Lower leg skin (tissue), 3 donors: ENCODE measurements at regions not wholly inside any gene's neighbourhood (a gene's known extent, or its start where the extent isn't known, plus 50 kb on each side); places are given as distances from the start of the nearest gene placed in this dataset.

ENCODE experiments used
- POLR2A ChIP-seq, 2 donors: fragments of 450-650 bp; IDR thresholded peaks; one replicate each; pipeline ENCODE4 v1.6.1; 2016 to 2017; ENCODE audit warnings: antibody characterized with exemption in 2 of 2, mild to moderate bottlenecking in 1 of 2, moderate library complexity in 1 of 2
- TF ChIP-seq, protein P1 (sequence below), 3 donors: fragments of 450-650 bp; IDR thresholded peaks; one replicate each; pipeline ENCODE4 v1.5.1; 2016; ENCODE audit warnings: antibody characterized with exemption in 3 of 3, mild to moderate bottlenecking in 3 of 3, moderate library complexity in 2 of 3

DNA sequence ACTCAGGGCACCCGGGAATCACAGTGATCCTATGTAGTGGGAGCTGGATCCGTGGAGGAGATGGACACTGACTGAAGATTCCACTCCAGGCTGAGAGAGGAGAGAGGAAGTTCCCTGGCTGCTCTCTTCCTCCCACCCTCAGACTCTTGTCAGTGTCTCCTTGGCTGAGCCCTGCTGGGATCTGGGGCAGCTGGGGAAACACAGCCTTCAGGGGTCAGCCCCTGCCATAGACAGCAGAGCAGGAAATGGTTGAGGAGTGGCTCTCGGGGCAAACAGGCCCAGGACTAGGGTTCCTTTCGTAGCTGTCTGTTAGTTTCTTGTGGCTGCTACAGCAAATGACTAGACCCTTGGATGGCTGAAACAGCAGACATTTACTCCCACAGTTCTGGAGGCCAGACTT, 174.4 kb upstream of the BMPER start:
- TF ChIP-seq, protein P1, sequence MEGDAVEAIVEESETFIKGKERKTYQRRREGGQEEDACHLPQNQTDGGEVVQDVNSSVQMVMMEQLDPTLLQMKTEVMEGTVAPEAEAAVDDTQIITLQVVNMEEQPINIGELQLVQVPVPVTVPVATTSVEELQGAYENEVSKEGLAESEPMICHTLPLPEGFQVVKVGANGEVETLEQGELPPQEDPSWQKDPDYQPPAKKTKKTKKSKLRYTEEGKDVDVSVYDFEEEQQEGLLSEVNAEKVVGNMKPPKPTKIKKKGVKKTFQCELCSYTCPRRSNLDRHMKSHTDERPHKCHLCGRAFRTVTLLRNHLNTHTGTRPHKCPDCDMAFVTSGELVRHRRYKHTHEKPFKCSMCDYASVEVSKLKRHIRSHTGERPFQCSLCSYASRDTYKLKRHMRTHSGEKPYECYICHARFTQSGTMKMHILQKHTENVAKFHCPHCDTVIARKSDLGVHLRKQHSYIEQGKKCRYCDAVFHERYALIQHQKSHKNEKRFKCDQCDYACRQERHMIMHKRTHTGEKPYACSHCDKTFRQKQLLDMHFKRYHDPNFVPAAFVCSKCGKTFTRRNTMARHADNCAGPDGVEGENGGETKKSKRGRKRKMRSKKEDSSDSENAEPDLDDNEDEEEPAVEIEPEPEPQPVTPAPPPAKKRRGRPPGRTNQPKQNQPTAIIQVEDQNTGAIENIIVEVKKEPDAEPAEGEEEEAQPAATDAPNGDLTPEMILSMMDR (IDR thresholded peaks at IDR 0.05) = no peak
- TF ChIP-seq POLR2A (IDR thresholded peaks at IDR 0.05) = no peak
